ENCODE measurements at regions not wholly inside any gene's neighbourhood (a gene's known extent, or its start where the extent isn't known, plus 50 kb on each side); places are given as distances from the start of the nearest gene placed in this dataset.
"Not testable (repeated sequence)": the region's sequence is repeated elsewhere in the genome, so short reads cannot be mapped to it uniquely, and the experiment has no call there.

- Histone ChIP-seq H3K4me1 (ENCODE audit: control insufficient read depth, insufficient read depth, low read length) (no peaks in the 10 kb centered on the region), H3K9ac (ENCODE audit: low read length in 2 of 2) (no peak overlapping the region), H3K9me3 (ENCODE audit: control insufficient read depth in 2 of 2, low read length in 2 of 2) (no peaks in the 10 kb centered on the region), H3K27ac (ENCODE audit: low read length) (no peak overlapping the region), H3K36me3 (ENCODE audit: control insufficient read depth in 2 of 2, insufficient read depth in 2 of 2, low read length in 2 of 2) (no peaks in the 10 kb centered on the region), H3K4me3 (ENCODE audit: low read length in 2 of 2) (no peak overlapping the region), H3K27me3 (ENCODE audit: control insufficient read depth in 1 of 2, insufficient read depth in 2 of 2, low read length in 2 of 2) (no peaks in the 10 kb centered on the region)
Measured at GRCh38 chr9:90999425-91000397, 198.1 kb downstream of the SYK start.

GRCh38 chr9:91001146-91001611, 199.6 kb downstream of the SYK start:
- Histone ChIP-seq H3K4me1 (ENCODE audit: control insufficient read depth, insufficient read depth, low read length) (no peaks in the 10 kb centered on the region), H3K9ac (ENCODE audit: low read length in 2 of 2) (no peak overlapping the region), H3K4me3 (ENCODE audit: low read length in 2 of 2) (no peak overlapping the region), H3K27ac (ENCODE audit: low read length) (no peak overlapping the region), H3K9me3 (ENCODE audit: control insufficient read depth in 2 of 2, low read length in 2 of 2) (no peaks in the 10 kb centered on the region), H3K36me3 (ENCODE audit: control insufficient read depth in 2 of 2, insufficient read depth in 2 of 2, low read length in 2 of 2) (no peaks in the 10 kb centered on the region), H3K27me3 (ENCODE audit: control insufficient read depth in 1 of 2, insufficient read depth in 2 of 2, low read length in 2 of 2) (no peaks in the 10 kb centered on the region)

GRCh38 chr9:91004484-91004883, 202.9 kb downstream of the SYK start:
- H3K4me1 ChIP-seq (ENCODE audit: control insufficient read depth, insufficient read depth, low read length) = no peaks in the 10 kb centered on the region
- H3K36me3 ChIP-seq (ENCODE audit: control insufficient read depth in 2 of 2, insufficient read depth in 2 of 2, low read length in 2 of 2) = no peaks in the 10 kb centered on the region
- H3K27me3 ChIP-seq (ENCODE audit: control insufficient read depth in 1 of 2, insufficient read depth in 2 of 2, low read length in 2 of 2) = no peaks in the 10 kb centered on the region
- H3K9me3 ChIP-seq (ENCODE audit: control insufficient read depth in 2 of 2, low read length in 2 of 2) = no peaks in the 10 kb centered on the region
- no peak overlapping the region for H3K27ac ChIP-seq (ENCODE audit: low read length)
- no peak overlapping the region for H3K4me3 ChIP-seq (ENCODE audit: low read length in 2 of 2)
- no peak overlapping the region for H3K9ac ChIP-seq (ENCODE audit: low read length in 2 of 2)

- H3K9ac ChIP-seq (ENCODE audit: low read length in 2 of 2) = no peak overlapping the region
- no peak overlapping the region for H3K4me3 ChIP-seq (ENCODE audit: low read length in 2 of 2)
- H3K4me1 ChIP-seq (ENCODE audit: control insufficient read depth, insufficient read depth, low read length) = no peaks in the 10 kb centered on the region
- H3K36me3 ChIP-seq (ENCODE audit: control insufficient read depth in 2 of 2, insufficient read depth in 2 of 2, low read length in 2 of 2) = no peaks in the 10 kb centered on the region
- no peaks in the 10 kb centered on the region for H3K9me3 ChIP-seq (ENCODE audit: control insufficient read depth in 2 of 2, low read length in 2 of 2)
- H3K27ac ChIP-seq (ENCODE audit: low read length) = no peak overlapping the region
- no peaks in the 10 kb centered on the region for H3K27me3 ChIP-seq (ENCODE audit: control insufficient read depth in 1 of 2, insufficient read depth in 2 of 2, low read length in 2 of 2)
Measured at GRCh38 chr9:91004992-91005391, 203.4 kb downstream of the SYK start.

GRCh38 chr9:91006046-91006445, 204.4 kb downstream of the SYK start:
- Histone ChIP-seq H3K36me3 (ENCODE audit: control insufficient read depth in 2 of 2, insufficient read depth in 2 of 2, low read length in 2 of 2) (no peaks in the 10 kb centered on the region), H3K9me3 (ENCODE audit: control insufficient read depth in 2 of 2, low read length in 2 of 2) (no peaks in the 10 kb centered on the region), H3K9ac (ENCODE audit: low read length in 2 of 2) (no peak overlapping the region), H3K4me3 (ENCODE audit: low read length in 2 of 2) (no peak overlapping the region), H3K4me1 (ENCODE audit: control insufficient read depth, insufficient read depth, low read length) (no peaks in the 10 kb centered on the region), H3K27ac (ENCODE audit: low read length) (no peak overlapping the region), H3K27me3 (ENCODE audit: control insufficient read depth in 1 of 2, insufficient read depth in 2 of 2, low read length in 2 of 2) (no peaks in the 10 kb centered on the region)

- Histone ChIP-seq H3K36me3 (ENCODE audit: control insufficient read depth in 2 of 2, insufficient read depth in 2 of 2, low read length in 2 of 2) (no peaks in the 10 kb centered on the region), H3K9me3 (ENCODE audit: control insufficient read depth in 2 of 2, low read length in 2 of 2) (peaks cover 0 to 4% of the 10 kb centered on the region in 2 donors), H3K9ac (ENCODE audit: low read length in 2 of 2) (no peak overlapping the region), H3K4me1 (ENCODE audit: control insufficient read depth, insufficient read depth, low read length) (no peaks in the 10 kb centered on the region), H3K27me3 (ENCODE audit: control insufficient read depth in 1 of 2, insufficient read depth in 2 of 2, low read length in 2 of 2) (no peaks in the 10 kb centered on the region), H3K27ac (ENCODE audit: low read length) (no peak overlapping the region), H3K4me3 (ENCODE audit: low read length in 2 of 2) (no peak overlapping the region)
Measured at GRCh38 chr9:91008568-91008967, 206.9 kb downstream of the SYK start.

GRCh38 chr9:91011891-91012290, 210.3 kb downstream of the SYK start:
- no peaks in the 10 kb centered on the region for H3K36me3 ChIP-seq (ENCODE audit: control insufficient read depth in 2 of 2, insufficient read depth in 2 of 2, low read length in 2 of 2)
- no peak overlapping the region for H3K4me3 ChIP-seq (ENCODE audit: low read length in 2 of 2)
- H3K27ac ChIP-seq (ENCODE audit: low read length) = no peak overlapping the region
- peaks cover 0 to 2% of the 10 kb centered on the region in 2 donors for H3K27me3 ChIP-seq (ENCODE audit: control insufficient read depth in 1 of 2, insufficient read depth in 2 of 2, low read length in 2 of 2)
- H3K9ac ChIP-seq (ENCODE audit: low read length in 2 of 2) = no peak overlapping the region
- H3K4me1 ChIP-seq (ENCODE audit: control insufficient read depth, insufficient read depth, low read length) = no peaks in the 10 kb centered on the region
- peaks cover 0 to 4% of the 10 kb centered on the region in 2 donors for H3K9me3 ChIP-seq (ENCODE audit: control insufficient read depth in 2 of 2, low read length in 2 of 2)

GRCh38 chr9:91012933-91013841, 211.6 kb downstream of the SYK start:
- H3K9ac ChIP-seq (ENCODE audit: low read length in 2 of 2) = no peak overlapping the region
- H3K27me3 ChIP-seq (ENCODE audit: control insufficient read depth in 1 of 2, insufficient read depth in 2 of 2, low read length in 2 of 2) = peaks cover 0 to 2% of the 10 kb centered on the region in 2 donors
- no peak overlapping the region for H3K4me3 ChIP-seq (ENCODE audit: low read length in 2 of 2)
- no peaks in the 10 kb centered on the region for H3K4me1 ChIP-seq (ENCODE audit: control insufficient read depth, insufficient read depth, low read length)
- H3K27ac ChIP-seq (ENCODE audit: low read length) = no peak overlapping the region
- no peaks in the 10 kb centered on the region for H3K36me3 ChIP-seq (ENCODE audit: control insufficient read depth in 2 of 2, insufficient read depth in 2 of 2, low read length in 2 of 2)
- peaks cover 0 to 4% of the 10 kb centered on the region in 2 donors for H3K9me3 ChIP-seq (ENCODE audit: control insufficient read depth in 2 of 2, low read length in 2 of 2)

GRCh38 chr9:91017245-91017644, 215.6 kb downstream of the SYK start:
- Histone ChIP-seq H3K9me3 (ENCODE audit: control insufficient read depth in 2 of 2, low read length in 2 of 2) (peaks cover 0 to 4% of the 10 kb centered on the region in 2 donors), H3K4me3 (ENCODE audit: low read length in 2 of 2) (no peak overlapping the region), H3K27ac (ENCODE audit: low read length) (no peak overlapping the region), H3K9ac (ENCODE audit: low read length in 2 of 2) (no peak overlapping the region), H3K36me3 (ENCODE audit: control insufficient read depth in 2 of 2, insufficient read depth in 2 of 2, low read length in 2 of 2) (no peaks in the 10 kb centered on the region), H3K27me3 (ENCODE audit: control insufficient read depth in 1 of 2, insufficient read depth in 2 of 2, low read length in 2 of 2) (peaks cover 0 to 2% of the 10 kb centered on the region in 2 donors), H3K4me1 (ENCODE audit: control insufficient read depth, insufficient read depth, low read length) (no peaks in the 10 kb centered on the region)

- H3K4me3 ChIP-seq (ENCODE audit: low read length in 2 of 2); H3K27ac ChIP-seq (ENCODE audit: low read length); H3K36me3 ChIP-seq (ENCODE audit: control insufficient read depth in 2 of 2, insufficient read depth in 2 of 2, low read length in 2 of 2); H3K27me3 ChIP-seq (ENCODE audit: control insufficient read depth in 1 of 2, insufficient read depth in 2 of 2, low read length in 2 of 2); H3K4me1 ChIP-seq (ENCODE audit: control insufficient read depth, insufficient read depth, low read length); H3K9me3 ChIP-seq (ENCODE audit: control insufficient read depth in 2 of 2, low read length in 2 of 2); H3K9ac ChIP-seq (ENCODE audit: low read length in 2 of 2): not testable (repeated sequence)
Measured at GRCh38 chr9:91019871-91020270, 218.3 kb downstream of the SYK start.

All from stomach smooth muscle (tissue), 2 donors.